ENCODE measurements at regions not wholly inside any gene's neighbourhood (a gene's known extent, or its start where the extent isn't known, plus 50 kb on each side); places are given as distances from the start of the nearest gene placed in this dataset.

GRCh38 chr10:108392286-108392685 lies 1227.8 kb upstream of the SORCS1 start:
- TF ChIP-seq ZNF48 (tag by site-specific recombination; IDR thresholded peaks at IDR 0.05) = no peak
- TF ChIP-seq, protein P1, sequence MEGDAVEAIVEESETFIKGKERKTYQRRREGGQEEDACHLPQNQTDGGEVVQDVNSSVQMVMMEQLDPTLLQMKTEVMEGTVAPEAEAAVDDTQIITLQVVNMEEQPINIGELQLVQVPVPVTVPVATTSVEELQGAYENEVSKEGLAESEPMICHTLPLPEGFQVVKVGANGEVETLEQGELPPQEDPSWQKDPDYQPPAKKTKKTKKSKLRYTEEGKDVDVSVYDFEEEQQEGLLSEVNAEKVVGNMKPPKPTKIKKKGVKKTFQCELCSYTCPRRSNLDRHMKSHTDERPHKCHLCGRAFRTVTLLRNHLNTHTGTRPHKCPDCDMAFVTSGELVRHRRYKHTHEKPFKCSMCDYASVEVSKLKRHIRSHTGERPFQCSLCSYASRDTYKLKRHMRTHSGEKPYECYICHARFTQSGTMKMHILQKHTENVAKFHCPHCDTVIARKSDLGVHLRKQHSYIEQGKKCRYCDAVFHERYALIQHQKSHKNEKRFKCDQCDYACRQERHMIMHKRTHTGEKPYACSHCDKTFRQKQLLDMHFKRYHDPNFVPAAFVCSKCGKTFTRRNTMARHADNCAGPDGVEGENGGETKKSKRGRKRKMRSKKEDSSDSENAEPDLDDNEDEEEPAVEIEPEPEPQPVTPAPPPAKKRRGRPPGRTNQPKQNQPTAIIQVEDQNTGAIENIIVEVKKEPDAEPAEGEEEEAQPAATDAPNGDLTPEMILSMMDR (tag by site-specific recombination; IDR thresholded peaks at IDR 0.05) = no peak
- TF ChIP-seq ZNF155 (tag by site-specific recombination; IDR thresholded peaks at IDR 0.05) = no peak
- TF ChIP-seq ZNF24 (tag by site-specific recombination; IDR thresholded peaks at IDR 0.05) = no peak
- no peak for TF ChIP-seq ZNF677 (tag by site-specific recombination; IDR thresholded peaks at IDR 0.05)
- no peak for TF ChIP-seq ZNF580 (tag by site-specific recombination; IDR thresholded peaks at IDR 0.05)
- TF ChIP-seq, protein P2, sequence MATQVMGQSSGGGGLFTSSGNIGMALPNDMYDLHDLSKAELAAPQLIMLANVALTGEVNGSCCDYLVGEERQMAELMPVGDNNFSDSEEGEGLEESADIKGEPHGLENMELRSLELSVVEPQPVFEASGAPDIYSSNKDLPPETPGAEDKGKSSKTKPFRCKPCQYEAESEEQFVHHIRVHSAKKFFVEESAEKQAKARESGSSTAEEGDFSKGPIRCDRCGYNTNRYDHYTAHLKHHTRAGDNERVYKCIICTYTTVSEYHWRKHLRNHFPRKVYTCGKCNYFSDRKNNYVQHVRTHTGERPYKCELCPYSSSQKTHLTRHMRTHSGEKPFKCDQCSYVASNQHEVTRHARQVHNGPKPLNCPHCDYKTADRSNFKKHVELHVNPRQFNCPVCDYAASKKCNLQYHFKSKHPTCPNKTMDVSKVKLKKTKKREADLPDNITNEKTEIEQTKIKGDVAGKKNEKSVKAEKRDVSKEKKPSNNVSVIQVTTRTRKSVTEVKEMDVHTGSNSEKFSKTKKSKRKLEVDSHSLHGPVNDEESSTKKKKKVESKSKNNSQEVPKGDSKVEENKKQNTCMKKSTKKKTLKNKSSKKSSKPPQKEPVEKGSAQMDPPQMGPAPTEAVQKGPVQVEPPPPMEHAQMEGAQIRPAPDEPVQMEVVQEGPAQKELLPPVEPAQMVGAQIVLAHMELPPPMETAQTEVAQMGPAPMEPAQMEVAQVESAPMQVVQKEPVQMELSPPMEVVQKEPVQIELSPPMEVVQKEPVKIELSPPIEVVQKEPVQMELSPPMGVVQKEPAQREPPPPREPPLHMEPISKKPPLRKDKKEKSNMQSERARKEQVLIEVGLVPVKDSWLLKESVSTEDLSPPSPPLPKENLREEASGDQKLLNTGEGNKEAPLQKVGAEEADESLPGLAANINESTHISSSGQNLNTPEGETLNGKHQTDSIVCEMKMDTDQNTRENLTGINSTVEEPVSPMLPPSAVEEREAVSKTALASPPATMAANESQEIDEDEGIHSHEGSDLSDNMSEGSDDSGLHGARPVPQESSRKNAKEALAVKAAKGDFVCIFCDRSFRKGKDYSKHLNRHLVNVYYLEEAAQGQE (tag by site-specific recombination; IDR thresholded peaks at IDR 0.05) = no peak
- TF ChIP-seq, protein P3, sequence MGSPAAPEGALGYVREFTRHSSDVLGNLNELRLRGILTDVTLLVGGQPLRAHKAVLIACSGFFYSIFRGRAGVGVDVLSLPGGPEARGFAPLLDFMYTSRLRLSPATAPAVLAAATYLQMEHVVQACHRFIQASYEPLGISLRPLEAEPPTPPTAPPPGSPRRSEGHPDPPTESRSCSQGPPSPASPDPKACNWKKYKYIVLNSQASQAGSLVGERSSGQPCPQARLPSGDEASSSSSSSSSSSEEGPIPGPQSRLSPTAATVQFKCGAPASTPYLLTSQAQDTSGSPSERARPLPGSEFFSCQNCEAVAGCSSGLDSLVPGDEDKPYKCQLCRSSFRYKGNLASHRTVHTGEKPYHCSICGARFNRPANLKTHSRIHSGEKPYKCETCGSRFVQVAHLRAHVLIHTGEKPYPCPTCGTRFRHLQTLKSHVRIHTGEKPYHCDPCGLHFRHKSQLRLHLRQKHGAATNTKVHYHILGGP (tag by site-specific recombination; IDR thresholded peaks at IDR 0.05) = no peak
- no peak for TF ChIP-seq ZNF324 (tag by site-specific recombination; IDR thresholded peaks at IDR 0.05)
- no peak for TF ChIP-seq ZNF704 (tag by site-specific recombination; IDR thresholded peaks at IDR 0.05)
- TF ChIP-seq SETDB1 (IDR thresholded peaks at IDR 0.05; ENCODE audit: insufficient read length, low read length) = no peak
- TF ChIP-seq BCL11A (tag by site-specific recombination; IDR thresholded peaks at IDR 0.05; ENCODE audit: low read depth) = no peak
- no peak for TF ChIP-seq ZEB2 (tag by site-specific recombination; IDR thresholded peaks at IDR 0.05)
